Ishikawa (cell line): ENCODE measurements at regions not wholly inside any gene's neighbourhood (a gene's known extent, or its start where the extent isn't known, plus 50 kb on each side); places are given as distances from the start of the nearest gene placed in this dataset.

Source experiments
- CEBPB ChIP-seq: IDR thresholded peaks from 2 replicates; pipeline ENCODE4 v1.6.1; 2012
- CREB1 ChIP-seq: IDR thresholded peaks from 2 replicates; pipeline ENCODE4 v1.6.1; 2012; ENCODE audit warnings: low read depth
- EGR1 ChIP-seq: IDR thresholded peaks from 2 replicates; pipeline ENCODE4 v1.6.1; 2012
- EP300 ChIP-seq: IDR thresholded peaks from 2 replicates; pipeline ENCODE4 v1.6.1; 2012; ENCODE audit warnings: borderline replicate concordance
- NFIC ChIP-seq: IDR thresholded peaks from 2 replicates; pipeline ENCODE4 v1.6.1; 2012
- RAD21 ChIP-seq: IDR thresholded peaks from 2 replicates; pipeline ENCODE4 v1.6.1; 2012; ENCODE audit warnings: low read depth
- TAF1 ChIP-seq: IDR thresholded peaks from 2 replicates; pipeline ENCODE4 v1.6.1; 2012; ENCODE audit warnings: low read depth, mild to moderate bottlenecking
- TCF12 ChIP-seq: IDR thresholded peaks from 2 replicates; pipeline ENCODE4 v1.6.1; 2012; ENCODE audit warnings: low read depth
- TEAD4 ChIP-seq: IDR thresholded peaks from 2 replicates; pipeline ENCODE4 v1.6.1; 2012
- YY1 ChIP-seq: IDR thresholded peaks from 2 replicates; pipeline ENCODE4 v1.6.1; 2012; ENCODE audit warnings: low read depth
- ZBTB7A ChIP-seq: IDR thresholded peaks from 2 replicates; pipeline ENCODE4 v1.6.1; 2012; ENCODE audit warnings: low read depth
- TF ChIP-seq, protein P1 (sequence below): IDR thresholded peaks from 2 replicates; pipeline ENCODE4 v1.6.1; 2012
- TF ChIP-seq, protein P2 (sequence below): IDR thresholded peaks from 2 replicates; pipeline ENCODE4 v1.6.1; 2012; ENCODE audit warnings: low read depth, mild to moderate bottlenecking
- TF ChIP-seq, protein P3 (sequence below): IDR thresholded peaks from 2 replicates; pipeline ENCODE4 v1.6.1; 2012

DNA sequence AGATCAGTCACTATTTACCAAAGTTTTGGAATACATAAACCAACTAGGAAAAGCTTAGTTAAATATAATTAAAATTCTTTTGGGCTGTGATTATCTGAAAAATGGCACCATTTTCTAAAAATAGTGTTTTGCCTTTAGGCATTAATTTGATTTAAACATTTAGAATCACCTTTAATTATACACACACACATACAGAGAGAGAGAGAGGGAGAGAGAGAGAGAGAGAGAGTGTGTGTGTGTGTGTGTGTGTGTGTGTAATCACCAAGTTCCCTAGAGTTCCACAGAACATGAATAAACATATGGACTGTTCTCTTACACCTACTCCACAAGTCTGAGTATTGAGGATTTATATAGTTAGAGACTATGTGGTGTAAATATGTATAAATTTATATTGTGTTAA, 141.2 kb upstream of the ATXN1 start:
- TF ChIP-seq CEBPB (no peak), NFIC (no peak), EP300 (no peak), EGR1 (no peak), TAF1 (no peak), CREB1 (no peak), YY1 (no peak), RAD21 (no peak), TCF12 (no peak), ZBTB7A (no peak), TEAD4 (no peak)
- TF ChIP-seq, protein P1, sequence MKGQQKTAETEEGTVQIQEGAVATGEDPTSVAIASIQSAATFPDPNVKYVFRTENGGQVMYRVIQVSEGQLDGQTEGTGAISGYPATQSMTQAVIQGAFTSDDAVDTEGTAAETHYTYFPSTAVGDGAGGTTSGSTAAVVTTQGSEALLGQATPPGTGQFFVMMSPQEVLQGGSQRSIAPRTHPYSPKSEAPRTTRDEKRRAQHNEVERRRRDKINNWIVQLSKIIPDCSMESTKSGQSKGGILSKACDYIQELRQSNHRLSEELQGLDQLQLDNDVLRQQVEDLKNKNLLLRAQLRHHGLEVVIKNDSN = no peak
- TF ChIP-seq, protein P2, sequence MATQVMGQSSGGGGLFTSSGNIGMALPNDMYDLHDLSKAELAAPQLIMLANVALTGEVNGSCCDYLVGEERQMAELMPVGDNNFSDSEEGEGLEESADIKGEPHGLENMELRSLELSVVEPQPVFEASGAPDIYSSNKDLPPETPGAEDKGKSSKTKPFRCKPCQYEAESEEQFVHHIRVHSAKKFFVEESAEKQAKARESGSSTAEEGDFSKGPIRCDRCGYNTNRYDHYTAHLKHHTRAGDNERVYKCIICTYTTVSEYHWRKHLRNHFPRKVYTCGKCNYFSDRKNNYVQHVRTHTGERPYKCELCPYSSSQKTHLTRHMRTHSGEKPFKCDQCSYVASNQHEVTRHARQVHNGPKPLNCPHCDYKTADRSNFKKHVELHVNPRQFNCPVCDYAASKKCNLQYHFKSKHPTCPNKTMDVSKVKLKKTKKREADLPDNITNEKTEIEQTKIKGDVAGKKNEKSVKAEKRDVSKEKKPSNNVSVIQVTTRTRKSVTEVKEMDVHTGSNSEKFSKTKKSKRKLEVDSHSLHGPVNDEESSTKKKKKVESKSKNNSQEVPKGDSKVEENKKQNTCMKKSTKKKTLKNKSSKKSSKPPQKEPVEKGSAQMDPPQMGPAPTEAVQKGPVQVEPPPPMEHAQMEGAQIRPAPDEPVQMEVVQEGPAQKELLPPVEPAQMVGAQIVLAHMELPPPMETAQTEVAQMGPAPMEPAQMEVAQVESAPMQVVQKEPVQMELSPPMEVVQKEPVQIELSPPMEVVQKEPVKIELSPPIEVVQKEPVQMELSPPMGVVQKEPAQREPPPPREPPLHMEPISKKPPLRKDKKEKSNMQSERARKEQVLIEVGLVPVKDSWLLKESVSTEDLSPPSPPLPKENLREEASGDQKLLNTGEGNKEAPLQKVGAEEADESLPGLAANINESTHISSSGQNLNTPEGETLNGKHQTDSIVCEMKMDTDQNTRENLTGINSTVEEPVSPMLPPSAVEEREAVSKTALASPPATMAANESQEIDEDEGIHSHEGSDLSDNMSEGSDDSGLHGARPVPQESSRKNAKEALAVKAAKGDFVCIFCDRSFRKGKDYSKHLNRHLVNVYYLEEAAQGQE = no peak
- TF ChIP-seq, protein P3, sequence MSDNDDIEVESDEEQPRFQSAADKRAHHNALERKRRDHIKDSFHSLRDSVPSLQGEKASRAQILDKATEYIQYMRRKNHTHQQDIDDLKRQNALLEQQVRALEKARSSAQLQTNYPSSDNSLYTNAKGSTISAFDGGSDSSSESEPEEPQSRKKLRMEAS = no peak
